ENCODE measurements at regions not wholly inside any gene's neighbourhood (a gene's known extent, or its start where the extent isn't known, plus 50 kb on each side); places are given as distances from the start of the nearest gene placed in this dataset.
"Not testable (repeated sequence)": the region's sequence is repeated elsewhere in the genome, so short reads cannot be mapped to it uniquely, and the experiment has no call there.

GRCh38 chr16:86256995-86257394 is 253.3 kb upstream of the FOXF1 start:
- DNase-seq (no peak), FAIRE-seq (no peak), ATAC-seq (no peak)
- Histone ChIP-seq H3K36me3 (no peaks in the 10 kb centered on the region), H3K9me3 (no peaks in the 10 kb centered on the region), H3K27ac (no peak overlapping the region), H3K27me3 (no peaks in the 10 kb centered on the region), H3K4me3 (no peak overlapping the region), H3K4me1 (no peaks in the 10 kb centered on the region)
- no peak for TF ChIP-seq CTCF (IDR thresholded peaks at IDR 0.05)
- intact Hi-C loops (cut with DNase I), result no loop called here
- 93 to 94% methylated on average over 3 of the region's 3 CpGs for WGBS, 2 donors

GRCh38 chr16:86257546-86257945 is 252.8 kb upstream of the FOXF1 start:
- Histone ChIP-seq H3K4me3 (no peak overlapping the region), H3K27ac (no peak overlapping the region), H3K27me3 (no peaks in the 10 kb centered on the region), H3K36me3 (no peaks in the 10 kb centered on the region), H3K9me3 (no peaks in the 10 kb centered on the region), H3K4me1 (no peaks in the 10 kb centered on the region)
- ATAC-seq (no peak), DNase-seq (no peak), FAIRE-seq (no peak)
- no peak for TF ChIP-seq CTCF (IDR thresholded peaks at IDR 0.05)
- WGBS, 2 donors, result 79 to 91% methylated on average over 5 of the region's 5 CpGs
- intact Hi-C loops (cut with DNase I), result no loop called here

- no peaks in the 10 kb centered on the region for H3K27me3 ChIP-seq
- H3K36me3 ChIP-seq, result no peaks in the 10 kb centered on the region
- no peak for FAIRE-seq
- no peak for DNase-seq
- no peak overlapping the region for H3K27ac ChIP-seq
- no peak for TF ChIP-seq CTCF (IDR thresholded peaks at IDR 0.05)
- ATAC-seq, result no peak
- WGBS, 2 donors, result 82 to 84% methylated on average over 3 of the region's 3 CpGs
- no peaks in the 10 kb centered on the region for H3K4me1 ChIP-seq
- H3K9me3 ChIP-seq, result no peaks in the 10 kb centered on the region
- H3K4me3 ChIP-seq, result no peak overlapping the region
- intact Hi-C loops (cut with DNase I), result no loop called here
Measured at GRCh38 chr16:86258713-86259112, 251.6 kb upstream of the FOXF1 start.

GRCh38 chr16:86259499-86259898 is 250.8 kb upstream of the FOXF1 start:
- DNase-seq (no peak), ATAC-seq (no peak), FAIRE-seq (no peak)
- no peaks in the 10 kb centered on the region for H3K4me1 ChIP-seq
- no peak overlapping the region for H3K27ac ChIP-seq
- H3K9me3 ChIP-seq, result no peaks in the 10 kb centered on the region
- no peaks in the 10 kb centered on the region for H3K27me3 ChIP-seq
- intact Hi-C loops (cut with DNase I), result no loop called here
- no peak for TF ChIP-seq CTCF (IDR thresholded peaks at IDR 0.05)
- no peak overlapping the region for H3K4me3 ChIP-seq
- 68 to 76% methylated on average over 4 of the region's 4 CpGs for WGBS, 2 donors
- no peaks in the 10 kb centered on the region for H3K36me3 ChIP-seq

GRCh38 chr16:86261379-86261778 is 248.9 kb upstream of the FOXF1 start:
- H3K27ac ChIP-seq, result no peak overlapping the region
- no peaks in the 10 kb centered on the region for H3K27me3 ChIP-seq
- H3K4me1 ChIP-seq, result no peaks in the 10 kb centered on the region
- no peaks in the 10 kb centered on the region for H3K36me3 ChIP-seq
- no peaks in the 10 kb centered on the region for H3K9me3 ChIP-seq
- no peak for DNase-seq
- WGBS, 2 donors, result 69 to 81% methylated on average over 2 of the region's 2 CpGs
- intact Hi-C loops (cut with DNase I), result no loop called here
- FAIRE-seq, result no peak
- no peak overlapping the region for H3K4me3 ChIP-seq
- ATAC-seq, result no peak
- TF ChIP-seq CTCF (IDR thresholded peaks at IDR 0.05), result no peak

GRCh38 chr16:86267657-86268056 is 242.7 kb upstream of the FOXF1 start:
- ATAC-seq; DNase-seq; H3K27me3 ChIP-seq; H3K4me3 ChIP-seq; H3K27ac ChIP-seq; H3K4me1 ChIP-seq; H3K9me3 ChIP-seq; H3K36me3 ChIP-seq; FAIRE-seq; intact Hi-C loops (cut with DNase I): not testable (repeated sequence)
- WGBS, 2 donors, result 78 to 85% methylated on average over 2 of the region's 3 CpGs

Data from pancreas (tissue), 10 donors.